Natural killer cell (primary cell): ENCODE measurements at regions not wholly inside any gene's neighbourhood (a gene's known extent, or its start where the extent isn't known, plus 50 kb on each side); places are given as distances from the start of the nearest gene placed in this dataset.

ENCODE experiments used
- ATAC-seq, 3 donors: fragments of 150-1000 bp in 2 of 3; fragments of 200-7000 bp in 1 of 3; cut with Tn5 transposase; 1 replicate in 1 of 3; 2 replicates in 2 of 3; pipeline ENCODE4 v1.10.0; 2021; ENCODE audit warnings: mild to moderate bottlenecking in 2 of 3, moderate library complexity in 2 of 3
- DNase-seq, 2 donors: peaks; one replicate each; pipeline versions ENCODE4 v3.0.0 to v3.0.0-alpha.2; 2013 to 2021; ENCODE audit warnings: mixed read lengths in 1 of 2
- H3K27ac ChIP-seq: one replicate; pipeline ENCODE4 v1.5.1; 2013; ENCODE audit warnings: mild to moderate bottlenecking, low read length
- H3K27me3 ChIP-seq: one replicate; pipeline ENCODE4 v1.6.1; 2013; ENCODE audit warnings: low read length; ENCODE audit not compliant: control insufficient read depth, insufficient read depth
- H3K36me3 ChIP-seq: one replicate; pipeline ENCODE4 v1.6.1; 2013; ENCODE audit warnings: low read length; ENCODE audit not compliant: control insufficient read depth, insufficient read depth
- H3K4me1 ChIP-seq: one replicate; pipeline ENCODE4 v1.6.1; 2013; ENCODE audit warnings: low read length; ENCODE audit not compliant: control insufficient read depth, insufficient read depth
- H3K4me3 ChIP-seq: one replicate; pipeline ENCODE4 v1.5.1; 2013; ENCODE audit warnings: low read length
- H3K9me3 ChIP-seq: one replicate; pipeline ENCODE4 v1.6.1; 2013; ENCODE audit warnings: low read length; ENCODE audit not compliant: control insufficient read depth, insufficient read depth
- H3K27ac Mint-ChIP-seq, 2 donors: one replicate each; pipeline ENCODE4 v1.8.0; 2022; ENCODE audit warnings: mild to moderate bottlenecking in 2 of 2, mixed read lengths in 2 of 2, moderate library complexity in 1 of 2
- H3K27me3 Mint-ChIP-seq, 2 donors: one replicate each; pipeline ENCODE4 v1.8.0; 2022; ENCODE audit warnings: low read depth in 2 of 2, mixed read lengths in 2 of 2
- H3K36me3 Mint-ChIP-seq: one replicate; pipeline ENCODE4 v1.8.0; 2022; ENCODE audit warnings: mixed read lengths
- H3K4me1 Mint-ChIP-seq, 2 donors: one replicate each; pipeline ENCODE4 v1.8.0; 2022; ENCODE audit warnings: mixed read lengths in 2 of 2
- H3K4me3 Mint-ChIP-seq: one replicate; pipeline ENCODE4 v1.8.0; 2022; ENCODE audit warnings: mild to moderate bottlenecking, moderate library complexity, mixed read lengths
- H3K9me3 Mint-ChIP-seq, 2 donors: one replicate each; pipeline ENCODE4 v1.8.0; 2022; ENCODE audit warnings: mixed read lengths in 2 of 2
- CTCF ChIP-seq: fragments of 200-600 bp; IDR thresholded peaks from one replicate; pipeline ENCODE4 v1.8.0; 2022; ENCODE audit warnings: antibody characterized with exemption
- WGBS: methylation state at CpG from one replicate; pipeline ENCODE4 v1.1.7; 2013; ENCODE audit warnings: missing lambda C conversion rate; ENCODE audit not compliant: insufficient coverage; 5-methylcytosine and 5-hydroxymethylcytosine counted together
- intact Hi-C: fragments of 100-400 bp; cut with micrococcal nuclease; formaldehyde crosslinking; loops from one replicate; pipeline ENCODE4 v1.14.2; 2022

DNA sequence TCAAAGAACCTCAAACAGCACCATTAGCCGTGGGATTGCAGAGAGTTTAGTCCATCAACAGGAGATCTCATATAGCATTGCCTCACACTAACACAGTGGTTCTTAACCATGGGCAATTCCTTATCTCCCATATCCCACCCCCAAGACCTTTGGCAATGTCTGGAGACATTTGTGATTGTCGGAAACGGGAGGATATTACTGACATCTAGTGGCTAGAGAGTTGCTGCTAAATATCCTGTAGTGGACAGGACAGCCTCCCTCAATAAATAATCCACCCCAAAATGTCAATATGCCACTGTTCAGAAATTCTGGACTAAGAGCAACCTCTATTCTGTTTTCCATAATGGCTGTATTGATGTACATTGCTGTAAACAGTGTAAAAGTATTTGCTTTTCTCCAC lies 210.1 kb upstream of the CCN2 start:
- Mint-ChIP-seq H3K27ac (no peak overlapping the region), H3K4me1 (no peaks in the 10 kb centered on the region), H3K9me3 (peaks cover 2 to 3% of the 10 kb centered on the region in 2 donors), H3K36me3 (no peaks in the 10 kb centered on the region), H3K27me3 (no peaks in the 10 kb centered on the region), H3K4me3 (no peak overlapping the region)
- no peaks in the 10 kb centered on the region for H3K4me1 ChIP-seq
- WGBS, result 80% methylated on average over 3 of the region's 3 CpGs
- H3K4me3 ChIP-seq, result no peak overlapping the region
- no peaks in the 10 kb centered on the region for H3K27me3 ChIP-seq
- intact Hi-C loops, result no loop called here
- TF ChIP-seq CTCF, result no peak
- H3K9me3 ChIP-seq, result no peaks in the 10 kb centered on the region
- ATAC-seq (no peak), DNase-seq (no peak)
- no peaks in the 10 kb centered on the region for H3K36me3 ChIP-seq
- no peak overlapping the region for H3K27ac ChIP-seq

DNA sequence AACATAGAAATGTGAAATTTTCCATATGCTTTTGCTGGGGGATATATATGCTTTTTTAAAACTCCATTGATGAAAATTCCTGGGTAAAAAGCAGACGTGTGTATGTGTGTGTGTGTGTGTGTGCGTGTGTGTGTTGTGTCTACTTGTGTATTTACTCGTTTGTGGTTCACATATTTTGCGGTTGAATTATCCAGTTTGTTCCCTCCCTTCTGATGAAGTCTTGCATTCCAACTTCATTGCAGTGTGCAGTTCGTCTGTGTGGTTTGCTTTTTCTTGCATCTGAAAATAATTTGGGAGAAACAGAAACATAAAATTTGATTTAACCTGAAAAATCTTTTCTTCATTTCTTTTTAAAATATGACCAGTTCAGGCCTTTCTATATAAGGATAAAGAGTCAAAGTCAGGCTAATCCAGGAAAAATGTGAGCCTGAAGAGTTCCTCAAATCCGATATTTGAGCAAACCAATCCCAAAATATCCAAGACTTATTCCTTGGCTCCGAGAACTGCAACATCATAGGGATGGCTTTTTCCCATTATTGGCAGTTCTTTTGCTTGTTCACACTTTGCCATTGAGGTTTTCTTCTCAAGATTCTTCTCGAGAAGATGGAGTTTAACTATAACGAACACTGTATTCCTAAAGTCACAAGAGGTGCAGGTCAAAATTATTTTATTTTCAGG lies 202.2 kb upstream of the CCN2 start:
- Histone ChIP-seq H3K27ac (no peak overlapping the region), H3K4me1 (no peaks in the 10 kb centered on the region), H3K36me3 (no peaks in the 10 kb centered on the region), H3K27me3 (no peaks in the 10 kb centered on the region), H3K9me3 (no peaks in the 10 kb centered on the region), H3K4me3 (no peak overlapping the region)
- Mint-ChIP-seq H3K27ac (no peak overlapping the region), H3K4me1 (no peaks in the 10 kb centered on the region), H3K9me3 (peaks cover 2 to 5% of the 10 kb centered on the region in 2 donors), H3K36me3 (no peaks in the 10 kb centered on the region), H3K27me3 (no peaks in the 10 kb centered on the region), H3K4me3 (no peak overlapping the region)
- no peak for DNase-seq
- ATAC-seq, result no peak
- intact Hi-C loops, result no loop called here
- no peak for TF ChIP-seq CTCF
- WGBS, result 82% methylated on average over 9 of the region's 9 CpGs

- TF ChIP-seq CTCF, result no peak
- H3K36me3 ChIP-seq, result no peaks in the 10 kb centered on the region
- ATAC-seq (no peak), DNase-seq (no peak)
- H3K27me3 Mint-ChIP-seq, result no peaks in the 10 kb centered on the region
- H3K4me3 Mint-ChIP-seq, result no peak overlapping the region
- H3K4me3 ChIP-seq, result no peak overlapping the region
- no peaks in the 10 kb centered on the region for H3K36me3 Mint-ChIP-seq
- peaks cover 2 to 8% of the 10 kb centered on the region in 2 donors for H3K9me3 Mint-ChIP-seq
- no peaks in the 10 kb centered on the region for H3K9me3 ChIP-seq
- no peak overlapping the region for H3K27ac Mint-ChIP-seq
- no peak overlapping the region for H3K27ac ChIP-seq
- no peaks in the 10 kb centered on the region for H3K4me1 ChIP-seq
- intact Hi-C loops, result no loop called here
- no peaks in the 10 kb centered on the region for H3K27me3 ChIP-seq
- 82% methylated on average over 2 of the region's 2 CpGs for WGBS
- no peaks in the 10 kb centered on the region for H3K4me1 Mint-ChIP-seq
Measured at GRCh38 chr6:132147530-132148011, 196.4 kb upstream of the CCN2 start.

GRCh38 chr6:132144456-132144855 lies 193.3 kb upstream of the CCN2 start:
- no peak overlapping the region for H3K4me3 ChIP-seq
- intact Hi-C loops, result no loop called here
- H3K27me3 ChIP-seq, result no peaks in the 10 kb centered on the region
- TF ChIP-seq CTCF, result no peak
- DNase-seq (no peak), ATAC-seq (no peak)
- H3K27ac Mint-ChIP-seq, result no peak overlapping the region
- no peaks in the 10 kb centered on the region for H3K9me3 ChIP-seq
- H3K36me3 ChIP-seq, result no peaks in the 10 kb centered on the region
- H3K27me3 Mint-ChIP-seq, result no peaks in the 10 kb centered on the region
- H3K27ac ChIP-seq, result no peak overlapping the region
- H3K4me1 Mint-ChIP-seq, result no peaks in the 10 kb centered on the region
- H3K36me3 Mint-ChIP-seq, result no peaks in the 10 kb centered on the region
- peaks cover 2 to 6% of the 10 kb centered on the region in 2 donors for H3K9me3 Mint-ChIP-seq
- H3K4me1 ChIP-seq, result no peaks in the 10 kb centered on the region
- no peak overlapping the region for H3K4me3 Mint-ChIP-seq
